MCF 10A (cell line): ENCODE measurements at regions not wholly inside any gene's neighbourhood (a gene's known extent, or its start where the extent isn't known, plus 50 kb on each side); places are given as distances from the start of the nearest gene placed in this dataset.

Source experiments
- BruUV-seq: library from RNA; stranded (reverse); fragments of 400-500 nt; replicated peaks from 2 replicates; lab custom pipeline; 2021; lab: Mats Ljungman, UMichigan
- CTCF ChIA-PET: fragments of 300-600 bp; sonication (Branson Sonifier 250); formaldehyde crosslinking; extraction: SDS; loops from one replicate; lab custom pipeline; 2021; ENCODE audit warnings: antibody characterized with exemption, inconsistent platforms; lab: Yijun Ruan, JAX
- POLR2A ChIA-PET: fragments of 300-600, 350-650 bp; sonication (Branson Sonifier 250); formaldehyde crosslinking; extraction: SDS; loops from one replicate; lab custom pipeline; 2020; ENCODE audit warnings: antibody characterized with exemption, inconsistent platforms; lab: Yijun Ruan, JAX
- DNase-seq: peaks from one replicate; pipeline ENCODE4 v3.0.0-alpha.2; 2018; ENCODE audit not compliant: unreplicated experiment
- H3K27ac Mint-ChIP-seq: one replicate; pipeline ENCODE4 v1.8.0; 2022; ENCODE audit warnings: mild to moderate bottlenecking, low read depth, mixed read lengths; ENCODE audit not compliant: unreplicated experiment
- H3K27me3 Mint-ChIP-seq: one replicate; pipeline ENCODE4 v1.8.0; 2022; ENCODE audit warnings: mixed read lengths; ENCODE audit not compliant: insufficient read depth, unreplicated experiment
- H3K36me3 Mint-ChIP-seq: one replicate; pipeline ENCODE4 v1.8.0; 2022; ENCODE audit warnings: mild to moderate bottlenecking, moderate library complexity, mixed read lengths; ENCODE audit not compliant: insufficient read depth, unreplicated experiment
- H3K4me1 Mint-ChIP-seq: one replicate; pipeline ENCODE4 v1.8.0; 2022; ENCODE audit warnings: mixed read lengths; ENCODE audit not compliant: insufficient read depth, unreplicated experiment
- H3K4me3 Mint-ChIP-seq: one replicate; pipeline ENCODE4 v1.8.0; 2022; ENCODE audit warnings: mild to moderate bottlenecking, moderate library complexity, mixed read lengths; ENCODE audit not compliant: unreplicated experiment
- H3K9me3 Mint-ChIP-seq: one replicate; pipeline ENCODE4 v1.8.0; 2022; ENCODE audit warnings: mixed read lengths; ENCODE audit not compliant: unreplicated experiment
- intact Hi-C: fragments of 100-400 bp; cut with micrococcal nuclease; formaldehyde crosslinking; loops from 2 replicates; pipeline ENCODE4 v1.14.1; 2022
- TF ChIP-seq, protein P1 (sequence below): fragments of 200-600 bp; IDR thresholded peaks from one replicate; pipeline ENCODE4 v1.8.0; 2022; ENCODE audit warnings: antibody characterized with exemption, mild to moderate bottlenecking; ENCODE audit not compliant: unreplicated experiment

DNA sequence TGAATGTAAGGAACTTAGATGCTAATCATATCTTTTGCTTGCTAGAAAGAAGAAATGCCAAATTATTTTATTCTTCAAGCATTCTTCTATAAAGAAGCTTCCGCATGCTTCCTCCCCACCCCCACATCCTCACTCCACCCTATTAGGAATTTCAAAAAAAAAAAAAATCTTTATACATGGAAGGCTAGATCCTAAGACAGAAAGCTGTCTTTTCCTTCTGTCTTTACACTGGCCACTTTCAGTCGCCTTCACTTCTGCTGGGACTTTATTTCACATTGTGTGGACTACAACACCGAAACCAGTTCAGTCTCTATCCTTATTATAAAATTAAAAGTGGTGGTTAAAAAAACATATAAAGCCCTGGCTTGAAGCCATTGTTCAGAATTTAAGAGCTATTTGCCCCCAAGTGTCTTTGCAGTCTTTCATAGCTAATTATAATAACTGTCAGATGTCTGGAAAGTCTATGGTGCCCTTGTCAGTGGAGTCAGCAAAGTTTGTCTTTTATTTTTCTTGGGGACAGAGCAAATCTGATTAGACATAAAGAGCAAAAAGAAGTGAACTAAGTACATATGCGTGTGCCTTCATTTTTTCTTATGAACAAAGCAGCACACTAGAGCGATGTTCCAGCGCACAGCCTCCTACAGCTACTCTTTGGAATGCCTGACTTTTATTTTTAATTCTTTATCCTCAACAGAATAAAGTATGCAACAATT lies 297.7 kb downstream of the PTPRC start:
- TSS peak; percentile 65 for BruUV-seq
- intact Hi-C loops: loop anchor here (1.0 to 5.0 kb wide), 6 partner anchors 89 to 616 kb away; no protein-coding TSS in a partner anchor
- ChIA-PET CTCF (interaction anchor here (0.6 to 6.3 kb wide), 24 partner anchors 13 to 748 kb away, joined by 3 to 65 read pairs (median 4); no protein-coding TSS in a partner anchor), POLR2A (interaction anchor here (0.5 to 6.8 kb wide), 51 partner anchors 9 to 1905 kb away, joined by 3 to 502 read pairs (median 5); partner anchors contain the start of gene C1orf53)
- Mint-ChIP-seq H3K27me3 (no peaks in the 10 kb centered on the region), H3K4me3 (no peak overlapping the region), H3K9me3 (peaks cover 4% of the 10 kb centered on the region), H3K4me1 (peaks cover 6% of the 10 kb centered on the region), H3K27ac (no peak overlapping the region), H3K36me3 (no peaks in the 10 kb centered on the region)
- TF ChIP-seq, protein P1, sequence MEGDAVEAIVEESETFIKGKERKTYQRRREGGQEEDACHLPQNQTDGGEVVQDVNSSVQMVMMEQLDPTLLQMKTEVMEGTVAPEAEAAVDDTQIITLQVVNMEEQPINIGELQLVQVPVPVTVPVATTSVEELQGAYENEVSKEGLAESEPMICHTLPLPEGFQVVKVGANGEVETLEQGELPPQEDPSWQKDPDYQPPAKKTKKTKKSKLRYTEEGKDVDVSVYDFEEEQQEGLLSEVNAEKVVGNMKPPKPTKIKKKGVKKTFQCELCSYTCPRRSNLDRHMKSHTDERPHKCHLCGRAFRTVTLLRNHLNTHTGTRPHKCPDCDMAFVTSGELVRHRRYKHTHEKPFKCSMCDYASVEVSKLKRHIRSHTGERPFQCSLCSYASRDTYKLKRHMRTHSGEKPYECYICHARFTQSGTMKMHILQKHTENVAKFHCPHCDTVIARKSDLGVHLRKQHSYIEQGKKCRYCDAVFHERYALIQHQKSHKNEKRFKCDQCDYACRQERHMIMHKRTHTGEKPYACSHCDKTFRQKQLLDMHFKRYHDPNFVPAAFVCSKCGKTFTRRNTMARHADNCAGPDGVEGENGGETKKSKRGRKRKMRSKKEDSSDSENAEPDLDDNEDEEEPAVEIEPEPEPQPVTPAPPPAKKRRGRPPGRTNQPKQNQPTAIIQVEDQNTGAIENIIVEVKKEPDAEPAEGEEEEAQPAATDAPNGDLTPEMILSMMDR: no peak
- peak; percentile 59 for DNase-seq

DNA sequence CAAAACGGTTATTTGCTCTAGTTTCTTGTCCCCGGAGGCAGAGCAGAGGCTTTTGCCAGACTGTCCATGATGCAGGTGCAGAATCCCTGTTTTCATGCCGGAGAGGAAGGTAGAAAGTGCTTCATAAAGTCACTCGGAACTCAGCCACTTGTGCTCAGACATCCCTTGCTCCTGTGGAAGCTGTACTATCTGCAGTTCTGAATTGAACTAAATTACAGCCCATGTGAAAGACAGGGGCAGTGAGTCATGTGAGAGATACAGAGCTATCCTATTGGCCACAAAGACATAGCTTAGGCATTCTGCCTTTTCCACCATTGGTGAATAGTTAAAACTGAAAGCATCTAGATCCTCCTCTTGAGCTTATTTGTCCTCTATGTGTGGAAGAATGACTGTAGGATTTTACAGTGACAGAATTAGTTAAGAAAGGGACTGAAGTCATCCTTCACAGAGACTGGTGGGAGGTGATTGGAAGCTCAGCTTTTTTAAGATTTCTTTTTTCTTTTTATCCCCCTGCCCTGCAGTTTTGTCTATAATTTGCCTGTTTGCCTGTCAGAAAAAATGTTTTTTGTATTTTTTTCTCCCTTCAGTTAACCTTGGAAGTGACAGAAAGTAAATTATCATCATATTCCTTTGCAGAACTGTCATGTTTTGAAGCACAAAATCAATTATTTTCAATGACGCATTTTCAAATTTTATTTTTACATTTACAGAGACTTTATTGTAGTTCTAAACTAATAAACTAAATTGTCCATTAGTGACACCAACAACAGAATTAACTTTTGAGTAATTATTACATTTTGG lies 298.6 kb downstream of the PTPRC start:
- CTCF ChIA-PET: interaction anchor here (0.6 to 6.3 kb wide), 14 partner anchors 18 to 731 kb away, joined by 3 to 65 read pairs (median 4); no protein-coding TSS in a partner anchor
- no TSS peak for BruUV-seq
- Mint-ChIP-seq H3K36me3 (no peaks in the 10 kb centered on the region), H3K4me1 (peaks cover 4% of the 10 kb centered on the region), H3K9me3 (peaks cover 6% of the 10 kb centered on the region), H3K27ac (no peak overlapping the region), H3K4me3 (no peak overlapping the region), H3K27me3 (no peaks in the 10 kb centered on the region)
- TF ChIP-seq, protein P1: no peak
- POLR2A ChIA-PET: interaction anchor here (0.8 to 6.8 kb wide), 40 partner anchors 8 to 1161 kb away, joined by 3 to 502 read pairs (median 5); partner anchors contain the start of gene C1orf53
- intact Hi-C loops: loop anchor here (1.0 to 5.0 kb wide), 5 partner anchors 90 to 615 kb away; no protein-coding TSS in a partner anchor
- peak; percentile 95 for DNase-seq

GRCh38 chr1:198939286-198939685 lies 300.4 kb downstream of the PTPRC start:
- CTCF ChIA-PET: interaction anchor here (0.7 kb wide), 1 partner anchor 60 kb away, joined by 6 read pairs; no protein-coding TSS in a partner anchor
- intact Hi-C loops: loop anchor here (5.0 kb wide), 3 partner anchors 92 to 613 kb away; no protein-coding TSS in a partner anchor
- Mint-ChIP-seq H3K4me1 (no peaks in the 10 kb centered on the region), H3K4me3 (no peak overlapping the region), H3K27ac (no peak overlapping the region), H3K27me3 (no peaks in the 10 kb centered on the region), H3K9me3 (peaks cover 6% of the 10 kb centered on the region), H3K36me3 (no peaks in the 10 kb centered on the region)
- BruUV-seq: no TSS peak
- TF ChIP-seq, protein P1: no peak
- POLR2A ChIA-PET: no interaction called here
- no peak for DNase-seq

DNA sequence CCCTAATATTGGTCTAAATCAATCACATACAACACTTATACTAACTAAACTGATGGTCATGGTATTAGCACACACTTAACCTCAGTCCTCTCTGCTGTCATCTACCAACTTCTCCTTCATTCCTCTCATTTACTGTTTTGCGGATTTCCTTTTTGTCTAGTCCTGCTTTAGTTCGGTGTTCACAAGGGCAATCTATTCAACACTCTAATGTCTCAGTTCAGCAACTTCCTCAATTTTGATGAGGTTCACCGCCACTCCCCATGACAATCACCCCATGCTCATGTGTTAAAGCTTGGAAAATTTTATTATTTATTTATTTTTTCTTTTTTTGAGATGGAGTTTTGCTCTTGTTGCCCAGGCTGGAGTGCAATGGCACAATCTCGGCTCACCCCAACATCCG lies 301.1 kb downstream of the PTPRC start:
- no peaks in the 10 kb centered on the region for H3K4me1 Mint-ChIP-seq
- no peak for DNase-seq
- ChIA-PET CTCF (no interaction called here), POLR2A (no interaction called here)
- H3K9me3 Mint-ChIP-seq: peaks cover 6% of the 10 kb centered on the region
- no peak overlapping the region for H3K27ac Mint-ChIP-seq
- TF ChIP-seq, protein P1: no peak
- no TSS peak for BruUV-seq
- intact Hi-C loops: loop anchor here (5.0 kb wide), 3 partner anchors 93 to 612 kb away; no protein-coding TSS in a partner anchor
- no peaks in the 10 kb centered on the region for H3K27me3 Mint-ChIP-seq
- H3K4me3 Mint-ChIP-seq: no peak overlapping the region
- no peaks in the 10 kb centered on the region for H3K36me3 Mint-ChIP-seq
